ENCODE measurements at regions not wholly inside any gene's neighbourhood (a gene's known extent, or its start where the extent isn't known, plus 50 kb on each side); places are given as distances from the start of the nearest gene placed in this dataset.

DNA sequence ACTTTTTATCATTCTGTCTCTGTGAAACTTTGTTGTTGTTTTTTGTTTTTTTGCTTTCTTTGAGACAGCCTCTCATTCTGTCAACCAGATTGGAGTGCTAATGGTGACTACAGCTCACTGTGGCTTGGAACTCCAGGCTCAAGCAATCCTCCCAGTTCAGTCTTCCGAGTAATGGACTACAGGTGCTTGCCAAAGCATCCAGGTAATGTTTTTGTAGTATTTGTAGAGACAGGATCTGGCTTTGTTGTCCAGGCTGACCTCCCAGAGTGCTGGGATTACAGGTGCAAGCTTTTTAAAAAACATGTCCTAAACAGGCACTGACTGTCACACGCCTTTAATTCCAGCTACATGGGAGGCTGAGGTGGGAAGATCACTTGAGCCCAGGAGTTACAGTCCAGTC lies 235.1 kb downstream of the MEF2C start:
- no peaks in the 10 kb centered on the region for H3K9me3 ChIP-seq (ENCODE audit: low read length)
- POLR2A ChIA-PET: no interaction called here
- no peak overlapping the region for H2AFZ ChIP-seq (ENCODE audit: low read length)
- intact Hi-C loops (cut with micrococcal nuclease; ENCODE audit: unreplicated experiment): no loop called here
- H3K36me3 ChIP-seq (replicated peaks in 1 of 2; ENCODE audit: control insufficient read depth in 1 of 2, insufficient read depth in 2 of 2, low read length in 2 of 2): no peaks in the 10 kb centered on the region
- no peaks in the 10 kb centered on the region for H3K4me1 ChIP-seq (ENCODE audit: insufficient read depth, low read length)
- no peaks in the 10 kb centered on the region for H3K27me3 ChIP-seq (ENCODE audit: control insufficient read depth in 1 of 2, insufficient read depth in 2 of 2, low read length in 2 of 2)
- no peak overlapping the region for H3K4me2 ChIP-seq (ENCODE audit: low read depth, low read length)
- BruUV-seq (replicated peaks): no TSS peak
- FAIRE-seq (no peak), DNase-seq (ENCODE audit: low spot score) (no peak), ATAC-seq (no peak)
- 10% methylated on average over 2 of the region's 2 CpGs for WGBS (ENCODE audit: low lambda C conversion rate)
- in situ Hi-C loops (cut with HindIII; ENCODE audit: extremely low pct_ligation_motif_present, low pct_unique_long_range_greater_than_20kb): no loop called here
- H4K20me1 ChIP-seq (ENCODE audit: insufficient read depth, low read length): no peaks in the 10 kb centered on the region
- H3K9ac ChIP-seq (ENCODE audit: insufficient read depth, low read depth, low read length): no peak overlapping the region
- CTCF ChIA-PET (ENCODE audit: low intra/inter-chr PET ratio, low total read pairs): no interaction called here
- TF ChIP-seq, protein P1, sequence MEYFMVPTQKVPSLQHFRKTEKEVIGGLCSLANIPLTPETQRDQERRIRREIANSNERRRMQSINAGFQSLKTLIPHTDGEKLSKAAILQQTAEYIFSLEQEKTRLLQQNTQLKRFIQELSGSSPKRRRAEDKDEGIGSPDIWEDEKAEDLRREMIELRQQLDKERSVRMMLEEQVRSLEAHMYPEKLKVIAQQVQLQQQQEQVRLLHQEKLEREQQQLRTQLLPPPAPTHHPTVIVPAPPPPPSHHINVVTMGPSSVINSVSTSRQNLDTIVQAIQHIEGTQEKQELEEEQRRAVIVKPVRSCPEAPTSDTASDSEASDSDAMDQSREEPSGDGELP (IDR thresholded peaks at IDR 0.05; ENCODE audit: borderline replicate concordance, low read depth): no peak
- TF ChIP-seq, protein P2, sequence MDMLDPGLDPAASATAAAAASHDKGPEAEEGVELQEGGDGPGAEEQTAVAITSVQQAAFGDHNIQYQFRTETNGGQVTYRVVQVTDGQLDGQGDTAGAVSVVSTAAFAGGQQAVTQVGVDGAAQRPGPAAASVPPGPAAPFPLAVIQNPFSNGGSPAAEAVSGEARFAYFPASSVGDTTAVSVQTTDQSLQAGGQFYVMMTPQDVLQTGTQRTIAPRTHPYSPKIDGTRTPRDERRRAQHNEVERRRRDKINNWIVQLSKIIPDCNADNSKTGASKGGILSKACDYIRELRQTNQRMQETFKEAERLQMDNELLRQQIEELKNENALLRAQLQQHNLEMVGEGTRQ (IDR thresholded peaks at IDR 0.05; ENCODE audit: low read depth, low read length): no peak
- TF ChIP-seq, protein P2 (CRISPR knock-in tag; IDR thresholded peaks at IDR 0.05; ENCODE audit: borderline replicate concordance): no peak
- TF ChIP-seq, protein P3, sequence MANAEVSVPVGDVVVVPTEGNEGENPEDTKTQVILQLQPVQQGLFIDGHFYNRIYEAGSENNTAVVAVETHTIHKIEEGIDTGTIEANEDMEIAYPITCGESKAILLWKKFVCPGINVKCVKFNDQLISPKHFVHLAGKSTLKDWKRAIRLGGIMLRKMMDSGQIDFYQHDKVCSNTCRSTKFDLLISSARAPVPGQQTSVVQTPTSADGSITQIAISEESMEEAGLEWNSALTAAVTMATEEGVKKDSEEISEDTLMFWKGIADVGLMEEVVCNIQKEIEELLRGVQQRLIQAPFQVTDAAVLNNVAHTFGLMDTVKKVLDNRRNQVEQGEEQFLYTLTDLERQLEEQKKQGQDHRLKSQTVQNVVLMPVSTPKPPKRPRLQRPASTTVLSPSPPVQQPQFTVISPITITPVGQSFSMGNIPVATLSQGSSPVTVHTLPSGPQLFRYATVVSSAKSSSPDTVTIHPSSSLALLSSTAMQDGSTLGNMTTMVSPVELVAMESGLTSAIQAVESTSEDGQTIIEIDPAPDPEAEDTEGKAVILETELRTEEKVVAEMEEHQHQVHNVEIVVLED (CRISPR knock-in tag; IDR thresholded peaks at IDR 0.05; ENCODE audit: borderline replicate concordance): no peak
- no peak for TF ChIP-seq SSRP1 (CRISPR knock-in tag; IDR thresholded peaks at IDR 0.05)
- no peak for TF ChIP-seq ARNT2 (CRISPR knock-in tag; IDR thresholded peaks at IDR 0.05; ENCODE audit: low read depth)
- no peak for TF ChIP-seq NFKB2 (CRISPR knock-in tag; IDR thresholded peaks at IDR 0.05; ENCODE audit: borderline replicate concordance)
- no peak for TF ChIP-seq ZNF678 (CRISPR knock-in tag; IDR thresholded peaks at IDR 0.05)
- TF ChIP-seq PHF20 (CRISPR knock-in tag; IDR thresholded peaks at IDR 0.05): no peak
- TF ChIP-seq ISX (CRISPR knock-in tag; conservative IDR thresholded peaks at IDR 0.05): no peak
- no peak for TF ChIP-seq ZNF160 (CRISPR knock-in tag; IDR thresholded peaks at IDR 0.05)
- no peak for TF ChIP-seq GABPA (IDR thresholded peaks at IDR 0.05; ENCODE audit: low read depth, low read length)
- TF ChIP-seq GABPA (CRISPR knock-in tag; IDR thresholded peaks at IDR 0.05; ENCODE audit: low read depth): no peak
- TF ChIP-seq, protein P4, sequence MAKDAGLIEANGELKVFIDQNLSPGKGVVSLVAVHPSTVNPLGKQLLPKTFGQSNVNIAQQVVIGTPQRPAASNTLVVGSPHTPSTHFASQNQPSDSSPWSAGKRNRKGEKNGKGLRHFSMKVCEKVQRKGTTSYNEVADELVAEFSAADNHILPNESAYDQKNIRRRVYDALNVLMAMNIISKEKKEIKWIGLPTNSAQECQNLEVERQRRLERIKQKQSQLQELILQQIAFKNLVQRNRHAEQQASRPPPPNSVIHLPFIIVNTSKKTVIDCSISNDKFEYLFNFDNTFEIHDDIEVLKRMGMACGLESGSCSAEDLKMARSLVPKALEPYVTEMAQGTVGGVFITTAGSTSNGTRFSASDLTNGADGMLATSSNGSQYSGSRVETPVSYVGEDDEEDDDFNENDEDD (CRISPR knock-in tag; IDR thresholded peaks at IDR 0.05; ENCODE audit: borderline replicate concordance): no peak
- TF ChIP-seq FOXO1 (CRISPR knock-in tag; IDR thresholded peaks at IDR 0.05): no peak
- TF ChIP-seq BHLHE40 (IDR thresholded peaks at IDR 0.05; ENCODE audit: low read length): no peak
- TF ChIP-seq, protein P5, sequence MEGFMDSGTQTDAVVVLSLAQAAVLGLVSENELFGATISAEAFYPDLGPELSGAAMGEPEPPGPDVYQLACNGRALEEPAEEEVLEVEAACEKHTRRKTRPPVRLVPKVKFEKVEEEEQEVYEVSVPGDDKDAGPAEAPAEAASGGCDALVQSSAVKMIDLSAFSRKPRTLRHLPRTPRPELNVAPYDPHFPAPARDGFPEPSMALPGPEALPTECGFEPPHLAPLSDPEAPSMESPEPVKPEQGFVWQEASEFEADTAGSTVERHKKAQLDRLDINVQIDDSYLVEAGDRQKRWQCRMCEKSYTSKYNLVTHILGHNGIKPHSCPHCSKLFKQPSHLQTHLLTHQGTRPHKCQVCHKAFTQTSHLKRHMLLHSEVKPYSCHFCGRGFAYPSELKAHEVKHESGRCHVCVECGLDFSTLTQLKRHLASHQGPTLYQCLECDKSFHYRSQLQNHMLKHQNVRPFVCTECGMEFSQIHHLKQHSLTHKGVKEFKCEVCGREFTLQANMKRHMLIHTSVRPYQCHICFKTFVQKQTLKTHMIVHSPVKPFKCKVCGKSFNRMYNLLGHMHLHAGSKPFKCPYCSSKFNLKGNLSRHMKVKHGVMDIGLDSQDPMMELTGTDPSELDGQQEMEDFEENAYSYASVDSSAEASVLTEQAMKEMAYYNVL (CRISPR knock-in tag; IDR thresholded peaks at IDR 0.05; ENCODE audit: borderline replicate concordance): no peak
- TF ChIP-seq SMAD3 (CRISPR knock-in tag; IDR thresholded peaks at IDR 0.05): no peak
- H3K4me3 ChIP-seq (replicated peaks in 1 of 3; ENCODE audit: insufficient read depth in 1 of 3, low read depth in 2 of 3, low read length in 3 of 3): no peak overlapping the region
- H3K27ac ChIP-seq (ENCODE audit: extremely low read length, insufficient read depth, low read length): no peak overlapping the region
- H3K79me2 ChIP-seq (ENCODE audit: insufficient read depth, low read length): no peaks in the 10 kb centered on the region
